A673 (cell line): ENCODE measurements at regions not wholly inside any gene's neighbourhood (a gene's known extent, or its start where the extent isn't known, plus 50 kb on each side); places are given as distances from the start of the nearest gene placed in this dataset.
"Not testable (repeated sequence)": the region's sequence is repeated elsewhere in the genome, so short reads cannot be mapped to it uniquely, and the experiment has no call there.

Source experiments
- BruUV-seq: library from RNA; stranded (reverse); fragments of 400-500 nt; replicated peaks from 2 replicates; lab custom pipeline; 2021; lab: Mats Ljungman, UMichigan
- CTCF ChIA-PET: fragments of 300-600 bp; sonication (Branson Sonifier 250); formaldehyde crosslinking; loops from one replicate; lab custom pipeline; 2022; ENCODE audit warnings: antibody characterized with exemption; lab: Charles Lee
- POLR2A ChIA-PET: fragments of 300-600 bp; sonication (Branson Sonifier 250); formaldehyde crosslinking; loops from one replicate; lab custom pipeline; 2022; ENCODE audit warnings: antibody characterized with exemption; ENCODE audit not compliant: low non-redundant PET; lab: Charles Lee
- DNase-seq: peaks from one replicate; pipeline ENCODE4 v3.0.0-alpha.2; 2015; ENCODE audit warnings: low spot score
- H3K27ac ChIP-seq: fragments of 200-600 bp; sonication (generic); 2 replicates; pipeline ENCODE4 v1.5.1; 2016; ENCODE audit warnings: mixed run types, low read depth, mild to moderate bottlenecking, mixed read lengths, antibody characterized with exemption, low read length; ENCODE audit not compliant: poor library complexity, severe bottlenecking
- H3K27me3 ChIP-seq: fragments of 200-600 bp; sonication (generic); replicated peaks from 2 replicates; pipeline ENCODE4 v1.6.1; 2017; ENCODE audit warnings: mixed run types, low read depth, mild to moderate bottlenecking, mixed read lengths, antibody characterized with exemption, low read length; ENCODE audit not compliant: insufficient read depth, poor library complexity
- H3K36me3 ChIP-seq: fragments of 200-600 bp; sonication (generic); 2 replicates; pipeline ENCODE4 v1.6.1; 2016; ENCODE audit warnings: mixed run types, mild to moderate bottlenecking, mixed read lengths, antibody characterized with exemption, low read length; ENCODE audit not compliant: insufficient read depth, poor library complexity, severe bottlenecking
- H3K4me1 ChIP-seq: fragments of 200-600 bp; sonication (generic); 2 replicates; pipeline ENCODE4 v1.6.1; 2017; ENCODE audit warnings: mixed run types, mild to moderate bottlenecking, mixed read lengths, antibody characterized with exemption, low read length; ENCODE audit not compliant: insufficient read depth, poor library complexity, severe bottlenecking
- H3K4me3 ChIP-seq: fragments of 200-600 bp; sonication (generic); 2 replicates; pipeline ENCODE4 v1.5.1; 2016; ENCODE audit warnings: low read depth, mixed run types, mild to moderate bottlenecking, mixed read lengths, low read length; ENCODE audit not compliant: poor library complexity, severe bottlenecking
- H3K9me3 ChIP-seq: fragments of 200-600 bp; sonication (generic); 2 replicates; pipeline ENCODE4 v1.6.1; 2016; ENCODE audit warnings: mixed run types, low read depth, mild to moderate bottlenecking, mixed read lengths, antibody characterized with exemption, low read length; ENCODE audit not compliant: poor library complexity, severe bottlenecking
- EZH2 ChIP-seq: fragments of 200-600 bp; sonication (generic); IDR thresholded peaks from 2 replicates; pipeline ENCODE4 v1.6.1; 2017; ENCODE audit warnings: borderline replicate concordance, low read depth, mild to moderate bottlenecking, mixed read lengths, antibody characterized with exemption, low read length; ENCODE audit not compliant: poor library complexity, severe bottlenecking
- intact Hi-C: fragments of 100-400 bp; cut with micrococcal nuclease; formaldehyde crosslinking; loops from one replicate; pipeline ENCODE4 v1.10.0; 2022; ENCODE audit not compliant: unreplicated experiment
- TF ChIP-seq, protein P1 (sequence below): fragments of 300-800, 200-600 bp; sonication (generic); conservative IDR thresholded peaks from 2 replicates; pipeline ENCODE4 v1.5.1; 2017; ENCODE audit warnings: low read depth, mild to moderate bottlenecking, antibody characterized with exemption, low read length, moderate library complexity, mixed read lengths

DNA sequence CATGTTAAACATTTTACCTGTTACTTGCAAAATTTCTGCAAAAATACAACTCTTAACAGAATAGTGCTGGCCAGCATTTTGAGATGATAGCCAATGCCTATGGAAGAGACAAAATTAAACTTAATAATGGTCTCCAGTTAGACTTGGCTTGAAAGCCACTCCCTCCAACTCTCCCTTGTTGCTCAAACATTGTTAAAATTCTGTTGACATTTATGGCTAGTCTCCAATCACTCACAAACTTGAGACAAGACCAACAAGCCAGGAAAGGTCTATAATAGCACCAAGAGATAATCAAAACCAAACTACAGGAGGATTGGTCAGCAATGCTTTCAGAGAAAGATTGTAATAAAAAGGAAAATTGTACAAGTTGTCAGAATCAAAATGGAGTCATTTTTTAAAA is 770.7 kb upstream of the NXPH2 start:
- ChIA-PET POLR2A (no interaction called here), CTCF (no interaction called here)
- H3K27me3 ChIP-seq, result no peaks in the 10 kb centered on the region
- H3K4me1 ChIP-seq, result no peaks in the 10 kb centered on the region
- H3K27ac ChIP-seq, result no peak overlapping the region
- H3K9me3 ChIP-seq, result no peaks in the 10 kb centered on the region
- TF ChIP-seq EZH2, result no peak
- TF ChIP-seq, protein P1, sequence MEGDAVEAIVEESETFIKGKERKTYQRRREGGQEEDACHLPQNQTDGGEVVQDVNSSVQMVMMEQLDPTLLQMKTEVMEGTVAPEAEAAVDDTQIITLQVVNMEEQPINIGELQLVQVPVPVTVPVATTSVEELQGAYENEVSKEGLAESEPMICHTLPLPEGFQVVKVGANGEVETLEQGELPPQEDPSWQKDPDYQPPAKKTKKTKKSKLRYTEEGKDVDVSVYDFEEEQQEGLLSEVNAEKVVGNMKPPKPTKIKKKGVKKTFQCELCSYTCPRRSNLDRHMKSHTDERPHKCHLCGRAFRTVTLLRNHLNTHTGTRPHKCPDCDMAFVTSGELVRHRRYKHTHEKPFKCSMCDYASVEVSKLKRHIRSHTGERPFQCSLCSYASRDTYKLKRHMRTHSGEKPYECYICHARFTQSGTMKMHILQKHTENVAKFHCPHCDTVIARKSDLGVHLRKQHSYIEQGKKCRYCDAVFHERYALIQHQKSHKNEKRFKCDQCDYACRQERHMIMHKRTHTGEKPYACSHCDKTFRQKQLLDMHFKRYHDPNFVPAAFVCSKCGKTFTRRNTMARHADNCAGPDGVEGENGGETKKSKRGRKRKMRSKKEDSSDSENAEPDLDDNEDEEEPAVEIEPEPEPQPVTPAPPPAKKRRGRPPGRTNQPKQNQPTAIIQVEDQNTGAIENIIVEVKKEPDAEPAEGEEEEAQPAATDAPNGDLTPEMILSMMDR, result no peak
- no peaks in the 10 kb centered on the region for H3K36me3 ChIP-seq
- intact Hi-C loops, result no loop called here
- no peak overlapping the region for H3K4me3 ChIP-seq
- DNase-seq, result no peak
- no TSS peak for BruUV-seq

DNA sequence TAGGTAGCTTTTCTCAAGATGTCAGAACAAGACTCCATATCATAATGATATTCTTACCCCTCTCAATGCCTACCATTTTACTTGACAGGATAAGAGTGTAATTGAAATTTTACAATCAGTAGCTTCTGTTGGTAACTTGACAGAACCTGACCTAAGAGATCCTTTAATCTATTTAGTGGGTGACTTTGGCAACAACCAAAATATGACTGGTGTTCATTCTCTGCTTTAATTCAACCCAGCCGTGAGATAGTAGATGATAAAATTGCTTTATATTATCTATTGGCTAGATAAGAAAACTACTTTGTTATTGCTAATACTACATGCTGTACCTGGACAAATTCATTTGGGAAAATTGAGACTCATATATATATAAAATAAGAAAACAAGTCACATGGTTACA is 770.2 kb upstream of the NXPH2 start:
- no TSS peak for BruUV-seq
- intact Hi-C loops, result no loop called here
- CTCF ChIA-PET, result no interaction called here

DNA sequence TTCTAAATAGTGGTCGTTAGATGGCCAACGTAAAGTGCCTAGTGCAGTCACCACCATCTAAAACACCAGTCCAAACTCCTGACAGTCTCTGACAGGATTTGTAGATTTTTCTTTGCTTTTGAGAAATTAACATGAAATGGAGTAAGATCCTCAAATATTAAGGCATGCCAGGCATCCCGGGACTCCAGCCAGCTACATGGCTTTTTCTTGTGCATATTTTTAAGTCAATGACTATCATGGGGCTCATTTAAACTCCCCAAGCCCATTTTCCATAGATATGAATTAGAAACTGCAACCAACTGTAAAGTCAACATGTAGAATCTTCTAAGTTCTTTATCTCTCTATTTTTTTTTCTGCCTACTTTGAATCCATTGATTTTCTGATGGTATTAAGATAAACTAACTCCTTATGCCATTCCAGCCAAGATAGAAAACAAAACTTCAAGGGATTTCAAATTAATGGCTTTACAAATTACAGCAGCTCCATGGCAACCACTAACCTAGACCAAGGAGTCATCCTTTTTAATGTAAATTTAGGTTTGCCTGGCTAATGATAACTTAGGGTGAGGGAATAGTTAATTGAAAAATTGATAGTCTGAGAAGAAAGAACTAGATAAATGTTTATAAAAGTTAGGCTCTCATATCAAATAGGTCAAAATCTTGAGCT is 764.1 kb upstream of the NXPH2 start:
- Histone ChIP-seq H3K4me3 (no peak overlapping the region), H3K27ac (no peak overlapping the region), H3K36me3 (no peaks in the 10 kb centered on the region), H3K27me3 (no peaks in the 10 kb centered on the region), H3K9me3 (no peaks in the 10 kb centered on the region), H3K4me1 (no peaks in the 10 kb centered on the region)
- DNase-seq, result no peak
- CTCF ChIA-PET, result no interaction called here
- POLR2A ChIA-PET, result no interaction called here
- TF ChIP-seq, protein P1, result no peak
- TF ChIP-seq EZH2, result no peak
- BruUV-seq, result no TSS peak
- intact Hi-C loops, result no loop called here

More for the DNA sequence above, 770.2 kb upstream of the NXPH2 start:
- H3K27ac ChIP-seq, result no peak overlapping the region
- POLR2A ChIA-PET, result no interaction called here
- H3K27me3 ChIP-seq, result no peaks in the 10 kb centered on the region
- no peaks in the 10 kb centered on the region for H3K4me1 ChIP-seq
- no peak for DNase-seq
- TF ChIP-seq, protein P1, result no peak
- no peak for TF ChIP-seq EZH2
- H3K4me3 ChIP-seq, result no peak overlapping the region
- H3K36me3 ChIP-seq, result no peaks in the 10 kb centered on the region
- H3K9me3 ChIP-seq, result no peaks in the 10 kb centered on the region

DNA sequence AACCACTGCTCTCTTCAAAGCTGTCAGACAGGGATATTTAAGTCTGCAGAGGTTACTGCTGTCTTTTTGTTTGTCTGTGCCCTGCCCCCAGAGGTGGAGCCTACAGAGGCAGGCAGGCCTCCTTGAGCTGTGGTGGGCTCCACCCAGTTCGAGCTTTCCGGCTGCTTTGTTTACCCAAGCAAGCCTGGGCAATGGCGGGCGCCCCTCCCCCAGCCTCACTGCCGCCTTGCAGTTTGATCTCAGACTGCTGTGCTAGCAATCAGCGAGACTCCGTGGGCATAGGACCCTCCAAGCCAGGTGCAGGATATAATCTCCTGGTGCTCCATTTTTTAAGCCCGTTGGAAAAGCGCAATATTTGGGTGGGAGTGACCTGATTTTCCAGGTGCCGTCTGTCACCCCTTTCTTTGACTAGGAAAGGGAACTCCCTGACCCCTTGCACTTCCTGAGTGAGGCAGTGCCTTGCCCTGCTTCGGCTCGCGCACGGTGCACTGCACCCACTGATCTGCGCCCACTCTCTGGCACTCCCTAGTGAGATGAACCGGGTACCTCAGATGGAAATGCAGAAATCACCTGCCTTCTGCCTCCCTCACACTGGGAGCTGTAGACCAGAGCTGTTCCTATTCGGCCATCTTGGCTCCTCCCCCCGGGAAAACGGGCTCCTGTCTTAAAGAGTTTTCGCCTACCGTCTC is 758.3 kb upstream of the NXPH2 start:
- H3K27ac ChIP-seq, intact Hi-C loops, H3K4me1 ChIP-seq, CTCF ChIA-PET, DNase-seq, H3K36me3 ChIP-seq, POLR2A ChIA-PET, H3K27me3 ChIP-seq, H3K9me3 ChIP-seq, BruUV-seq, H3K4me3 ChIP-seq: not testable (repeated sequence)
